Stomach smooth muscle (tissue), 2 donors: ENCODE measurements at regions not wholly inside any gene's neighbourhood (a gene's known extent, or its start where the extent isn't known, plus 50 kb on each side); places are given as distances from the start of the nearest gene placed in this dataset.

Source experiments
- H3K27ac ChIP-seq: one replicate; pipeline ENCODE4 v1.7.0; 2013; ENCODE audit warnings: mild to moderate bottlenecking, low read length, inconsistent platforms
- H3K27me3 ChIP-seq, 2 donors: one replicate each; pipeline ENCODE4 v1.7.0; 2013; ENCODE audit warnings: low read length in 2 of 2; ENCODE audit not compliant: insufficient read depth in 2 of 2, control insufficient read depth in 1 of 2
- H3K36me3 ChIP-seq, 2 donors: one replicate each; pipeline ENCODE4 v1.7.0; 2013; ENCODE audit warnings: low read length in 2 of 2; ENCODE audit not compliant: control insufficient read depth in 2 of 2, insufficient read depth in 2 of 2
- H3K4me1 ChIP-seq: one replicate; pipeline ENCODE4 v1.7.0; 2013; ENCODE audit warnings: low read length; ENCODE audit not compliant: control insufficient read depth, insufficient read depth
- H3K4me3 ChIP-seq, 2 donors: one replicate each; pipeline ENCODE4 v1.7.0; 2013; ENCODE audit warnings: low read length in 2 of 2
- H3K9ac ChIP-seq, 2 donors: one replicate each; pipeline ENCODE4 v1.7.0; 2013; ENCODE audit warnings: low read length in 2 of 2, mild to moderate bottlenecking in 1 of 2
- H3K9me3 ChIP-seq, 2 donors: one replicate each; pipeline ENCODE4 v1.7.0; 2013; ENCODE audit warnings: low read length in 2 of 2; ENCODE audit not compliant: control insufficient read depth in 2 of 2
- donor health status: healthy.
- donor health status: Pancreatic carcinoma.

GRCh38 chr7:84250452-84250851 lies 55.9 kb upstream of the SEMA3A start:
- Histone ChIP-seq H3K4me1 (no peaks in the 10 kb centered on the region), H3K27ac (no peak overlapping the region), H3K4me3 (no peak overlapping the region), H3K36me3 (no peaks in the 10 kb centered on the region), H3K9ac (no peak overlapping the region), H3K27me3 (no peaks in the 10 kb centered on the region), H3K9me3 (peaks cover 0 to 3% of the 10 kb centered on the region in 2 donors)

GRCh38 chr7:84249656-84250055 lies 55.1 kb upstream of the SEMA3A start:
- Histone ChIP-seq H3K4me3 (no peak overlapping the region), H3K9ac (no peak overlapping the region), H3K9me3 (peaks cover 0 to 3% of the 10 kb centered on the region in 2 donors), H3K36me3 (no peaks in the 10 kb centered on the region), H3K4me1 (no peaks in the 10 kb centered on the region), H3K27ac (no peak overlapping the region), H3K27me3 (no peaks in the 10 kb centered on the region)

GRCh38 chr7:84248843-84249242 lies 54.3 kb upstream of the SEMA3A start:
- H3K36me3 ChIP-seq = no peaks in the 10 kb centered on the region
- H3K9ac ChIP-seq = no peak overlapping the region
- no peak overlapping the region for H3K27ac ChIP-seq
- H3K9me3 ChIP-seq = peaks cover 0 to 3% of the 10 kb centered on the region in 2 donors
- H3K4me3 ChIP-seq = no peak overlapping the region
- H3K27me3 ChIP-seq = no peaks in the 10 kb centered on the region
- H3K4me1 ChIP-seq = no peaks in the 10 kb centered on the region

- H3K4me1 ChIP-seq = no peaks in the 10 kb centered on the region
- H3K9me3 ChIP-seq = peaks cover 0 to 3% of the 10 kb centered on the region in 2 donors
- H3K27ac ChIP-seq = no peak overlapping the region
- H3K9ac ChIP-seq = no peak overlapping the region
- H3K36me3 ChIP-seq = no peaks in the 10 kb centered on the region
- no peak overlapping the region for H3K4me3 ChIP-seq
- no peaks in the 10 kb centered on the region for H3K27me3 ChIP-seq
These were observed 53.7 kb upstream of the SEMA3A start for GRCh38 chr7:84248267-84248666.

- no peak overlapping the region for H3K4me3 ChIP-seq
- H3K9ac ChIP-seq = no peak overlapping the region
- no peaks in the 10 kb centered on the region for H3K36me3 ChIP-seq
- H3K4me1 ChIP-seq = no peaks in the 10 kb centered on the region
- H3K27ac ChIP-seq = no peak overlapping the region
- no peaks in the 10 kb centered on the region for H3K27me3 ChIP-seq
- peaks cover 0 to 3% of the 10 kb centered on the region in 2 donors for H3K9me3 ChIP-seq
These were observed 53.0 kb upstream of the SEMA3A start for GRCh38 chr7:84247591-84247990.

- H3K4me3 ChIP-seq = no peak overlapping the region
- no peaks in the 10 kb centered on the region for H3K4me1 ChIP-seq
- H3K27ac ChIP-seq = no peak overlapping the region
- H3K9me3 ChIP-seq = peaks cover 0 to 3% of the 10 kb centered on the region in 2 donors
- H3K36me3 ChIP-seq = no peaks in the 10 kb centered on the region
- no peak overlapping the region for H3K9ac ChIP-seq
- H3K27me3 ChIP-seq = no peaks in the 10 kb centered on the region
These were observed 51.2 kb upstream of the SEMA3A start for GRCh38 chr7:84245835-84246234.
